Uterus (tissue), 2 donors: ENCODE measurements at regions not wholly inside any gene's neighbourhood (a gene's known extent, or its start where the extent isn't known, plus 50 kb on each side); places are given as distances from the start of the nearest gene placed in this dataset.

Experiments
- POLR2A ChIP-seq, 2 donors: fragments of 450-650 bp; IDR thresholded peaks; one replicate each; pipeline ENCODE4 v1.6.1; 2016; ENCODE audit warnings: antibody characterized with exemption in 2 of 2, mild to moderate bottlenecking in 1 of 2, moderate library complexity in 1 of 2
- TF ChIP-seq, protein P1 (sequence below), 4 experiments: fragments of 200-600 bp in 2 of 4; fragments of 450-650 bp in 2 of 4; sonication (generic) in 2 of 4; IDR thresholded peaks; one replicate each; pipeline ENCODE4 v1.5.1; 2016 to 2019; ENCODE audit warnings: antibody characterized with exemption in 4 of 4, mild to moderate bottlenecking in 2 of 4, moderate library complexity in 1 of 4

DNA sequence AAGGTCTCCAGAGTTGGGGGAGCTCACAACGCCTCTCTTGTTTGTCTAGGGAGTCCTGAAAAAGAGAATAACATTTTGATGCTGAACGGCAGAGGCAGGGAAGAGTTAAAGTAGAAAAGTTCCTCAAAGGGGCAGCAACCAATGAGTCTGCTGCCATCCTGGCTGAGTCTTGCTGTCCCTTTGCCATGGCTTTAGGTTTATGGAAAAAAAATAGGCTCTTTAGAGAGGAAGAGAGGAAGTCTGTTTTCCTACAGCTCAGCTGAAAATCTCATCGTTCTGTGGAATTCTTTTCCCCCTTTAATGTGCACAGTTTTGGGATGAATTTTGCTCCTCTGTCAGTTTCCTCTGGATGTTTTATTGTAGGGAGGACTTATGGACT is 314.8 kb upstream of the TBX3 start:
- TF ChIP-seq, protein P1, sequence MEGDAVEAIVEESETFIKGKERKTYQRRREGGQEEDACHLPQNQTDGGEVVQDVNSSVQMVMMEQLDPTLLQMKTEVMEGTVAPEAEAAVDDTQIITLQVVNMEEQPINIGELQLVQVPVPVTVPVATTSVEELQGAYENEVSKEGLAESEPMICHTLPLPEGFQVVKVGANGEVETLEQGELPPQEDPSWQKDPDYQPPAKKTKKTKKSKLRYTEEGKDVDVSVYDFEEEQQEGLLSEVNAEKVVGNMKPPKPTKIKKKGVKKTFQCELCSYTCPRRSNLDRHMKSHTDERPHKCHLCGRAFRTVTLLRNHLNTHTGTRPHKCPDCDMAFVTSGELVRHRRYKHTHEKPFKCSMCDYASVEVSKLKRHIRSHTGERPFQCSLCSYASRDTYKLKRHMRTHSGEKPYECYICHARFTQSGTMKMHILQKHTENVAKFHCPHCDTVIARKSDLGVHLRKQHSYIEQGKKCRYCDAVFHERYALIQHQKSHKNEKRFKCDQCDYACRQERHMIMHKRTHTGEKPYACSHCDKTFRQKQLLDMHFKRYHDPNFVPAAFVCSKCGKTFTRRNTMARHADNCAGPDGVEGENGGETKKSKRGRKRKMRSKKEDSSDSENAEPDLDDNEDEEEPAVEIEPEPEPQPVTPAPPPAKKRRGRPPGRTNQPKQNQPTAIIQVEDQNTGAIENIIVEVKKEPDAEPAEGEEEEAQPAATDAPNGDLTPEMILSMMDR (IDR thresholded peaks at IDR 0.05) = no peak
- TF ChIP-seq POLR2A (IDR thresholded peaks at IDR 0.05) = no peak
